ENCODE measurements at regions not wholly inside any gene's neighbourhood (a gene's known extent, or its start where the extent isn't known, plus 50 kb on each side); places are given as distances from the start of the nearest gene placed in this dataset.

DNA sequence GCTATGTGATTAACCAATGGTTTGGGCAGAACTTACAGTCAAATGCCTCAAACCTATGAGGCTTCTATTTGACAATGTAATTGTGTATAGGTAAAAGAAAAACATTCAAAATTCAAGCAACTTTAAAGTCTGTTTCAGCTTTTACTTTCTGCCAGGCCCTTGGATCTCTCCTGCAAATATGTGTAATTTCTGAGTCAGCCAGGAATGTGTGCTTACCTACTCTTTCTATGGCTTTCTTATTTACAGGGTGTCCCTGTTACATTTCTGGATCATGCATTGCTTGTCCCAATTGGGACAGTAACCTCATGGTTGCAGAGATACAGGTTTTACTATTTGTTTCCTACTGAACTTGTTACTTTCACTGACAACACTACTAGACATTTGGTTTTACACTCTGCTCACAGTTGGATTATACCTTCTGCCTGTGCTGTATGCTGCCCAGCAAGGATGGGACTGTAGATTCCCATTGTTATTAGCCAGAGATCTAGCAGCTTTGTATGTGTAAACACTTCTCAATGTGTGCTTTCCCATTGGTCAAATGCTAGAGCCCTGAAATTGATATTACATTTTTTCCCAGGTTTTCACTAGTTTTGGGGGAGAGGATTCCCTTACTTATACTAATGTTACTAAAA is 355.3 kb downstream of the ARL4A start:
- TF ChIP-seq EP300 (IDR thresholded peaks at IDR 0.05; ENCODE audit: borderline replicate concordance) (no peak), FOXM1 (IDR thresholded peaks at IDR 0.05; ENCODE audit: borderline replicate concordance, low read depth) (no peak), TEAD4 (IDR thresholded peaks at IDR 0.05) (no peak), TCF12 (IDR thresholded peaks at IDR 0.05; ENCODE audit: low read depth) (no peak), EGR1 (IDR thresholded peaks at IDR 0.05) (no peak)
- TF ChIP-seq, protein P1, sequence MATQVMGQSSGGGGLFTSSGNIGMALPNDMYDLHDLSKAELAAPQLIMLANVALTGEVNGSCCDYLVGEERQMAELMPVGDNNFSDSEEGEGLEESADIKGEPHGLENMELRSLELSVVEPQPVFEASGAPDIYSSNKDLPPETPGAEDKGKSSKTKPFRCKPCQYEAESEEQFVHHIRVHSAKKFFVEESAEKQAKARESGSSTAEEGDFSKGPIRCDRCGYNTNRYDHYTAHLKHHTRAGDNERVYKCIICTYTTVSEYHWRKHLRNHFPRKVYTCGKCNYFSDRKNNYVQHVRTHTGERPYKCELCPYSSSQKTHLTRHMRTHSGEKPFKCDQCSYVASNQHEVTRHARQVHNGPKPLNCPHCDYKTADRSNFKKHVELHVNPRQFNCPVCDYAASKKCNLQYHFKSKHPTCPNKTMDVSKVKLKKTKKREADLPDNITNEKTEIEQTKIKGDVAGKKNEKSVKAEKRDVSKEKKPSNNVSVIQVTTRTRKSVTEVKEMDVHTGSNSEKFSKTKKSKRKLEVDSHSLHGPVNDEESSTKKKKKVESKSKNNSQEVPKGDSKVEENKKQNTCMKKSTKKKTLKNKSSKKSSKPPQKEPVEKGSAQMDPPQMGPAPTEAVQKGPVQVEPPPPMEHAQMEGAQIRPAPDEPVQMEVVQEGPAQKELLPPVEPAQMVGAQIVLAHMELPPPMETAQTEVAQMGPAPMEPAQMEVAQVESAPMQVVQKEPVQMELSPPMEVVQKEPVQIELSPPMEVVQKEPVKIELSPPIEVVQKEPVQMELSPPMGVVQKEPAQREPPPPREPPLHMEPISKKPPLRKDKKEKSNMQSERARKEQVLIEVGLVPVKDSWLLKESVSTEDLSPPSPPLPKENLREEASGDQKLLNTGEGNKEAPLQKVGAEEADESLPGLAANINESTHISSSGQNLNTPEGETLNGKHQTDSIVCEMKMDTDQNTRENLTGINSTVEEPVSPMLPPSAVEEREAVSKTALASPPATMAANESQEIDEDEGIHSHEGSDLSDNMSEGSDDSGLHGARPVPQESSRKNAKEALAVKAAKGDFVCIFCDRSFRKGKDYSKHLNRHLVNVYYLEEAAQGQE (IDR thresholded peaks at IDR 0.05; ENCODE audit: low read depth), result no peak

DNA sequence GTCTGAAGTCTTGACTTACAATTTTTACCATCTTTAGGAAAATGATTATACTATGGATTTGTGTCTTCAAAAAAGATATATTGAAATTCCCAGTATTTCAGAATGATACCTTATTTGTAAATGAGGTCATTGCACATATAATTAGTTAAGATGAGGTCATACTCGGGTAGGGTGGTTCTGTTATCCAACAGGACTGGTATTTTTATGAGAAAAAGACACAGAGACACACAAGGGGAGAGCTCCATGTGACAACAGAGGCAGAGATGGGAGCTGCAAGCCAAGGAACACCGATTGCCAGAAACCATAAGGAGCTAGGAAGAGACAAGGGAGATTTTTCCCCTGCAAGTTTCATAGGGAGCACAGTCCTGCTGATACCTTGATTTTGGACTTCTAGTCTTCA is 356.9 kb downstream of the ARL4A start:
- TF ChIP-seq FOXM1 (IDR thresholded peaks at IDR 0.05; ENCODE audit: borderline replicate concordance, low read depth) (no peak), EP300 (IDR thresholded peaks at IDR 0.05; ENCODE audit: borderline replicate concordance) (no peak), RAD21 (IDR thresholded peaks at IDR 0.05; ENCODE audit: low read depth) (no peak), CREB1 (IDR thresholded peaks at IDR 0.05; ENCODE audit: low read depth) (no peak)
- TF ChIP-seq, protein P2, sequence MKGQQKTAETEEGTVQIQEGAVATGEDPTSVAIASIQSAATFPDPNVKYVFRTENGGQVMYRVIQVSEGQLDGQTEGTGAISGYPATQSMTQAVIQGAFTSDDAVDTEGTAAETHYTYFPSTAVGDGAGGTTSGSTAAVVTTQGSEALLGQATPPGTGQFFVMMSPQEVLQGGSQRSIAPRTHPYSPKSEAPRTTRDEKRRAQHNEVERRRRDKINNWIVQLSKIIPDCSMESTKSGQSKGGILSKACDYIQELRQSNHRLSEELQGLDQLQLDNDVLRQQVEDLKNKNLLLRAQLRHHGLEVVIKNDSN (IDR thresholded peaks at IDR 0.05), result no peak
- TF ChIP-seq, protein P3, sequence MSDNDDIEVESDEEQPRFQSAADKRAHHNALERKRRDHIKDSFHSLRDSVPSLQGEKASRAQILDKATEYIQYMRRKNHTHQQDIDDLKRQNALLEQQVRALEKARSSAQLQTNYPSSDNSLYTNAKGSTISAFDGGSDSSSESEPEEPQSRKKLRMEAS (IDR thresholded peaks at IDR 0.05), result no peak

DNA sequence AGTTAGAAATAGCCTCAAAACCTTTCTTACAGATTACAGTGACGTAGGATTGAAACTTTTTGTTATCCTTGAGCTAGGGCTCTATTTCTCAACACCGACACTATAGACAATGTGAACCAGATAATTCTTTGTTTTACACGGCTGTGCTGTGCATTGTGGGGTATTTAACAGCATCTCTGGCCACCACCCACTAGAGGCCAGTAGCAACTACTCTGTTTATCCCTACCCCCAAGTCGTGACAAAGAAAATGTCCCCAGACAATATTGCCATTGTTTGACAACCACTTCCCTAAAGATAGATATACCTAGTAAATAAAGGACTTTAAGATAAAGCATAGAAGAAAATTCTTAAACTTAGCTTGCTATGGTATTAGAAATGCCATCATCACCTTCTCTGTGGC is 359.6 kb downstream of the ARL4A start:
- TF ChIP-seq TCF12 (IDR thresholded peaks at IDR 0.05; ENCODE audit: low read depth), result no peak
- TF ChIP-seq, protein P2 (IDR thresholded peaks at IDR 0.05), result no peak
- no peak for TF ChIP-seq TEAD4 (IDR thresholded peaks at IDR 0.05)
- TF ChIP-seq CREB1 (IDR thresholded peaks at IDR 0.05; ENCODE audit: low read depth), result no peak
- TF ChIP-seq, protein P3 (IDR thresholded peaks at IDR 0.05), result no peak
- TF ChIP-seq, protein P1 (IDR thresholded peaks at IDR 0.05; ENCODE audit: low read depth), result no peak
- TF ChIP-seq EGR1 (IDR thresholded peaks at IDR 0.05), result no peak
- TF ChIP-seq RAD21 (IDR thresholded peaks at IDR 0.05; ENCODE audit: low read depth), result no peak

DNA sequence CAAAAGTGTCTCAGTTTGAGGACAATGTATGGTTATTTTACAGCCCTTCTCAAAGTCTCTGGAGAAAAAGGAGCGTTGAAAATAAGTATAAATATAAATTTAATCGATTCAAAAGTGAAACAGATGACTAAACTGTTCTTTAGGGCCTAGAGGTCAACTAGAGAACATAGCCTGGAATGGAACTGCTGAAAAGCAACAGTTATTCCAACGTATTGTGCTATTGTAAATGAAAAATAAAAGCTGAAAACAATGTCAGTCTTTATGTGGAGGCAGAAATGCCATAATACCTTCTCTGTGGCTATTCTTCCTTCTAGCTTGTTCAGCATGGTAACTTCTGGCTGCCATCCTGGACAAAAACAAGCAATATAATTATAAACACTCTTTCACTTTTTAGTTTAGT is 362.5 kb downstream of the ARL4A start:
- TF ChIP-seq TEAD4 (IDR thresholded peaks at IDR 0.05) (no peak), FOXM1 (IDR thresholded peaks at IDR 0.05; ENCODE audit: borderline replicate concordance, low read depth) (no peak), RAD21 (IDR thresholded peaks at IDR 0.05; ENCODE audit: low read depth) (no peak), ZBTB7A (IDR thresholded peaks at IDR 0.05; ENCODE audit: low read depth) (no peak), YY1 (IDR thresholded peaks at IDR 0.05; ENCODE audit: low read depth) (no peak)

DNA sequence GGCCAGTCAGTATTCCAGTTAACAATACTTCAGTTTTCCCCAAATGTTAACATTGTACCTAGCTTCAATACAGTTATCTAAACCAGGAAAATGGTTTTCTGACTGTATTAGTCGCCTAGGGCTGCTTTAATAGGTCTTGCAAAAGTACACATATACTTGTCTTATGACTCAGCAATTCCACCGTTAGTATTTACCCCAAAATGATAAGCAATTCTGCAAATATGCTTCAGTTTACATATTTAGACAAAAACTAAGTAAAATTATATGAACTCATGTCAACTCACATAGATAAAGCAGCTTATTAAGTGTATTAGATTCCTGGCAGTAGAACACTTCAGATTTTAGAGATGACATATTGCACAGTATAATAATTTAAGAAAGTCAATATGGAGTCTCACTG is 363.3 kb downstream of the ARL4A start:
- TF ChIP-seq TCF12 (IDR thresholded peaks at IDR 0.05; ENCODE audit: low read depth), result no peak
- no peak for TF ChIP-seq EGR1 (IDR thresholded peaks at IDR 0.05)
- no peak for TF ChIP-seq TAF1 (IDR thresholded peaks at IDR 0.05; ENCODE audit: low read depth)
- TF ChIP-seq, protein P3 (IDR thresholded peaks at IDR 0.05), result no peak
- no peak for TF ChIP-seq NFIC (IDR thresholded peaks at IDR 0.05)
- TF ChIP-seq CREB1 (IDR thresholded peaks at IDR 0.05; ENCODE audit: low read depth), result no peak
- no peak for TF ChIP-seq FOXM1 (IDR thresholded peaks at IDR 0.05; ENCODE audit: borderline replicate concordance, low read depth)
- no peak for TF ChIP-seq EP300 (IDR thresholded peaks at IDR 0.05; ENCODE audit: borderline replicate concordance)
- TF ChIP-seq YY1 (IDR thresholded peaks at IDR 0.05; ENCODE audit: low read depth), result no peak
- TF ChIP-seq, protein P2 (IDR thresholded peaks at IDR 0.05), result no peak
- TF ChIP-seq CEBPB (IDR thresholded peaks at IDR 0.05), result no peak
- TF ChIP-seq, protein P1 (IDR thresholded peaks at IDR 0.05; ENCODE audit: low read depth), result no peak
- TF ChIP-seq TEAD4 (IDR thresholded peaks at IDR 0.05), result no peak
- TF ChIP-seq RAD21 (IDR thresholded peaks at IDR 0.05; ENCODE audit: low read depth), result no peak
- no peak for TF ChIP-seq ZBTB7A (IDR thresholded peaks at IDR 0.05; ENCODE audit: low read depth)
